ENCODE measurements at regions not wholly inside any gene's neighbourhood (a gene's known extent, or its start where the extent isn't known, plus 50 kb on each side); places are given as distances from the start of the nearest gene placed in this dataset.

GRCh38 chr9:107667231-107668070 lies 177.9 kb upstream of the KLF4 start:
- TF ChIP-seq CTCF (optimal IDR thresholded peaks at IDR 0.05 in 1 of 3, IDR thresholded peaks at IDR 0.05 in 1 of 3, conservative IDR thresholded peaks at IDR 0.05 in 1 of 3; ENCODE audit: extremely low read depth in 1 of 3, insufficient read depth in 2 of 3, low read length in 3 of 3) = no peak
- TF ChIP-seq EZH2 (IDR thresholded peaks at IDR 0.05; ENCODE audit: low read length) = no peak

All from keratinocyte (primary cell).